ENCODE measurements at regions not wholly inside any gene's neighbourhood (a gene's known extent, or its start where the extent isn't known, plus 50 kb on each side); places are given as distances from the start of the nearest gene placed in this dataset.

- no peak for DNase-seq (ENCODE audit: low spot score)
Observed at GRCh38 chr4:136395212-136395722, 1137.0 kb downstream of the PCDH18 start.

GRCh38 chr4:136392576-136392975, 1139.7 kb downstream of the PCDH18 start:
- peak; percentile 23 for DNase-seq (ENCODE audit: low spot score)

GRCh38 chr4:136390824-136391223, 1141.5 kb downstream of the PCDH18 start:
- no peak for DNase-seq (ENCODE audit: low spot score)

DNA sequence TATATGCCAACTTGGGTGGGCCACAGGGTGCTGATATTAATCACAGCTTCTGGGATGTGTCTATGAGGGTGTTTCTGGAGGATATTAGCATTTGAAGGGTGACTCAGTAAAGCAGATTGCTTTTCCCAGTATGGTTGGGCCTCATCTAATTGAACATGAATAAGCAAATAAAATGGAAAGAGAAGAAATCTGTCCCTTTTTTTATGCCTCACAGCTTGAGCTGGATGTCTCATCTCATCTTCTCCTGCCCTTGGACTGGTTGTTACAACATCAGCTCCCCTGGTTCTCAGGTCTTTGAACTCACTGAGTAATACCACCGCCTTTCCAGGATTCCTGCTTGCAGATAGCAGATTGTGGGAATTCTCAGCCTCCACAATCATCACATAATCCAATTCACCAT, 1149.2 kb downstream of the PCDH18 start:
- DNase-seq (ENCODE audit: low spot score): no peak

DNA sequence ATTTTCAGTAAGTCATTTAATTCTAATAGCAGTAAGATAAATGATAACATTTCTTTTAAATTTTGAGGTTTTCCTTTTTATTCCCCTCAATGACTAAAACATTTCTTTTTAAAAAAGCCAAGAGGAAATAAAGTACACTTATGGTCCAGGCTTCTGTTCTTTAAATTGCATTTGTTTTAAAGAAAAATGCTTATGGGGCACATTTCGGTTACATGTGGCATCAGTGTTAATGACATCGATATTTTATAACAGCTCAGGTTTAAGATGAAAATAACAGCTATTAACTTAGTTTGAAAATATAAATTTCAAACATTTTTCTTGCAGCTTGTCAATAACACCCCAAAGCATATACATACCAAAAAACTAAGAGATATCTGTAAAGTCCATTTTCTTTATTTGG, 1161.1 kb downstream of the PCDH18 start:
- no peak for DNase-seq (ENCODE audit: low spot score)

DNA sequence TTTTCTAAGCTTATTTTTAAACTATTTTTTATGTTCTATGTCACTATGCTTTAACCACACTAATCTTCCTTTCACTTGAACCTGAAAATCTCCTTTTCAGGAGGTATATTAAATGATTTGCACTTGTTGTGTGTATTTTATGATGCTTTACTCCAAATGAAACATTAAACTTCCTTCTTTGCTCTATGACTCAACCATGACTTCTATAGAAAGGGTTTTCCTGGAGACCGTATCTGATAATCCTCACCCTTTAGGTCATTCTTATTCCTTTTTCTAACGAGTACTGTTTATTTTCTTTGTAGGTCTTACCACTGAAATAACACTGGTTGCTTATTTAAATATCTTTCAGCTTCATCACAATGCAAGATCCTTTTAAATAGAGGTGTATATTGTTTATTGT, 1163.2 kb downstream of the PCDH18 start:
- peak; percentile 5 for DNase-seq (ENCODE audit: low spot score)

DNA sequence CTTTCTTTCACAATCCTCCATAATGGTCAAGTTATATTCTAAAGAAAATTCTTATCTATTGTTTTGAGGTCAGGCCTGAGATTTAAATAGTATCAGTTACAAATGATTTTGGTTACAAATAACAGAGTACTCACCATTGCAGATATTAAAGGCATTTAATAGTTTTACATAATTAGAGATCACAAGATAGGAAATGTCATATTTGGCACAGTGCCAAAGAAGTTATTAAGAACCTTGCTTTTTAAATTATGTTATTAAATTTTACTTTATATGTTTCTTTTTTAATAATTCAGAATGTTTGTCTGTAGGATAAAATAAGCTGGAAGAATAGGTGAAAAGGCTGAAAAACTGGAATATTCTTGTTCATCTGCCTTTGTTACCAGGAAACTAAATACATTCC, 1174.7 kb downstream of the PCDH18 start:
- no peak for DNase-seq (ENCODE audit: low spot score)

DNA sequence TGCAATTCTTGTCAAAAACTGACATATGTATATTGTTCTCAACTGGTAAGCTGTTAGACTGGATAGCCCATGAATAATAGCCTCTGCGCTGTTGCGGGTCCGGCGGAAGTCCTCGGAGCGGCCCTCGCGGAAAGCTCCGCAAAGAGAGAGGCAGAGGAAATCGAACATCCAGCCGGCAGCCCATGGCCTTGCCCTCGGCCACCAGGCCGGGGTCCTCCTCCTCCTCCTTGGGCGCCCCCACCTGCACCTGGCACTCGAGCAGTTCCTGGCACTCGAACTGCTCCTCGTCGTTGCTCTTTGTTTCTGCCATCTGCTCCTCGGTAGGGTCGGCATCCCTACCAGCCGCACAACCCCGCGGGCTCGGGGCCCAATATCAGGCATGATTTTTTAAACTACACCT, 1176.3 kb downstream of the PCDH18 start:
- no peak for DNase-seq (ENCODE audit: low spot score)

DNA sequence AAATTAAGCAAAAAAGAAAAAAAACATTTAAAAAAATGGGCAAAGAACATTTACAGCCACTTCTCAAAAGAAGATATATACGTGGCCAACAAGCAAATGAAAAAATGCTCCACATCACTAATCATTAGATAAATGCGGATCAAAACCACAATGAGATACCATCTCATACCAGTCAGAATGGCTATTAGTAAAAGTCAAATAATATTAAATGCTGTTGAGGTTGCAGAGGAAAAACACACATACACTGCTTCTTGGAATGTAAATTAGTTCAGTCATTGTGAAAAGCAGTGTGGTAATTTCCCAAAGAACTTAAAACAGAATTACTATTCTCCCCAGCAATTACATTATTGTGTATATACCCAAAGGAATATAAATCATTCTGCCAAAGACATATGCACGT, 1189.0 kb downstream of the PCDH18 start:
- no peak for DNase-seq (ENCODE audit: low spot score)

DNA sequence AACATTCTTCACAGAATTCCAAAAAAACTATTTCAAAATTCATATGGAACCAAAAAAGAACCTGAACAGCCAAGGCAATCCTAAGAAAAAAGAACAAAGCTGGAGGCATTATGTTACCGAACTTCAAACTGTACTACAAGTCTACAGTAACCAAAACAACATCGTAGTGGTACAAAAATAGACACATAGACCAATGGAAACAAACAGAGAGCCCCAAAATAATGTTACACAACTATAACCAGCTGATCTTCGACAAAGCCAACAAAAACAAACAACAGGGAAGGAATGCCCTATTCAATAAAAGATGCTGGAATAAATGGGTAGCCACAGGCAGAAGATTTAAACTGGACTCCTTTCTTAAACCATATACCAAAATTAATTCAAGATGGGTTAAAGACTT, 1189.6 kb downstream of the PCDH18 start:
- no peak for DNase-seq (ENCODE audit: low spot score)

DNA sequence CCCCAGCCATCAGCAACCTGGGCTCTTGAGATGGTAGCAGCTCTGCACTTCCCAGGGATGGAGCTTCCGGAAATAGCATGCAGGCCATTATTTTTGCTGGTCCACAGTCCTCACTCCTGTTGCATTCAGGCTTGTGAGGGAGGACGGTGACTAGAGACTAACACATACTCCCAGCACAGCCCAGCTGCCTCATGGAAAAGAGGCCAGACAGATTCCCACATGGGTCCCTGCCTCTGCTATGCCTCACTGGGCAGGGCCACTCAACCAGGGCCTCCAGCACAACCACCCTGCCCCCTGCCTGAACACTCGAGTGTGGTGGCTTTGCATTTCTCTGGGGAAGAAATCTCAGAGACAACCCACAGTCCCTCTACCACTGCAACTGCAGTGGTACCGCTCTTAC, 1195.1 kb downstream of the PCDH18 start:
- DNase-seq (ENCODE audit: low spot score): no peak

GRCh38 chr4:136336479-136336878, 1195.8 kb downstream of the PCDH18 start:
- DNase-seq (ENCODE audit: low spot score): no peak

- DNase-seq (ENCODE audit: low spot score): no peak
Observed at GRCh38 chr4:136329042-136329662, 1203.1 kb downstream of the PCDH18 start.

DNA sequence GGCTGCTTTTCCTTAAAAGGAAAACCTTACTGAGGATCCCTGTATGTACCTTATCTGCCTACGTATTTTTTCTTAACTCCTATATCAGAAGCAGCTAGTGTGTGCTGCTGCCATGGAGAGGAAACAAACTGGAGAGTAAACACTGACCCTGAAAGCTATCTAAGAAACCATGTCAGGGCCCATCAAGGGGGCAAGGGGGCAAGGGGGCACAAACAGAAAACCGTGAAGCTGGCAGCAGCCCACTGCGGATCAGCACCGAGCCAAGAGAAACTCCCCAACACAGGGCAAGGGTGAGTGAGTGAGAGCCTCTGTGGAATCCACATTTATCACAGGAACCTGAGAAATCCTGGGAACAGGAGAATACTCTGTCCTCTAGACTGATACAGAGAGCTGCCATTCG, 1204.2 kb downstream of the PCDH18 start:
- DNase-seq (ENCODE audit: low spot score): no peak

- no peak for DNase-seq (ENCODE audit: low spot score)
Observed at GRCh38 chr4:136320465-136320813, 1211.9 kb downstream of the PCDH18 start.

DNA sequence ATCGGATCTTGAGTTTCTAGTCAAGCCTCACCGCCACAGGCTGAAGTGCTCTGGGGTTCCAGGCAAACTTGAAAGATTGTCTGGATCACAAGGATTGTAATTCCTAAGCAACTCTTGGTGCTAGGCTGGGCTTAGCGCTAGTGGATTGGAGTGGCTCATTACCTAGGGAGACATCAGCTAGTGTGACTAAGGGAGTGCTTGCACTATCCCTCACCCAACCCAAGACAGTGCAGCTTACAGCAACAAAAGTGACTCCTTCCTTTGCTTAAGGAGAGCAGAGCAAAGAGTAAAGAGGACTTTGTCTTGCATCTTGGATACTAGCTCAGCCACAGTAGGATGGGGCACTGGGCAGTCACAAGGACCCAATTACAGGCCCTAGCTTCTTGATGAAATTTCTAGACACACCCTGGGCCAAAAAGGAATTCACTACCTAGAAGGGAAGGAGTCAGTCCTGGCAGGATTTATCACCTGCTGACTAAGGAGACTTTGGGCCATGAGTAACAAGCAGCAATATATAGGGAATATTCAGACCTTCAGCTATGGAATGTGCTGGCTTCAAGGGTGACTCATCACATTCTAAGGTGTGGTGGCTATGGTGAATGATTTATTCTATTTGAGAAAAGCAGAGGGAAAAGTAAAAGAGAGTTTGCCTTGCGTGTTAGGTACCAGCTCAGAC, 1212.4 kb downstream of the PCDH18 start:
- no peak for DNase-seq (ENCODE audit: low spot score)

DNA sequence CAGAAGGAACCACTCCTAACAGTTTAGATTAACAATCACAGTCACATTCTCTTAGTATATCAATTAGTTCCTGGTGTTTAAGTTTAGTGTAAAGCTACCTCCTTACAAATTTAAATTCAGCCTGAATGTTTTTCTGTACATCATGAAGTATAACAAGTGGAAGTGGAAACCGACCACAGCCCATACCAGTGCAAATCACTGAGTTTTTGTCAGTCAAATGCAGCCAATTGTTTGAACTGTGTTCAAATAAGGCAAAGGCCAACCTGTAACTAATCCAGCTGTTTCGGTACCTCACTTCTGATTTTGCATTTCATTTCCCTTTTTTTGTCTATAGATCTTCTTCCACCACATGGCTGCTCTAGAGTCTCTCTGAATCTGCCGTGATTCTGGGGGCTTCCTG, 1215.3 kb downstream of the PCDH18 start:
- DNase-seq (ENCODE audit: low spot score): no peak

DNA sequence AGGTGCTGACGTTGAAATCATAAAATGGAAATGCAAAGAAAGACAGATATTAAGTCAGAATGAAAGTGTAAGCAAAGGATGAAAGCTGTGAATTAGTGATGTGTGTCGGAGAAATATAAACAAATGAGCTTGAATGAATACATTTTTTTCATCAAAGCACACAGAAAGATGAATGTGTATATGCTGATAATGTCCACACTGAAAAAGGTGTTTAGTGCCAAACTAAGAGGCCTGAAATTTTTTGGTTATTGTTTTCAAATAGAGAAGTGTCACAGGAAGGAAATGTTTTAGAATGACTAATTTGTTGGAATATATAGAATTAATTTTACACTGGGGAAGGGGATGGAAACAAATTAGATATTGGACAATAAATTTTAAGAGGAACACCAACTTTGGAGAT, 1217.6 kb downstream of the PCDH18 start:
- no peak for DNase-seq (ENCODE audit: low spot score)

GRCh38 chr4:136311774-136312173, 1220.5 kb downstream of the PCDH18 start:
- no peak for DNase-seq (ENCODE audit: low spot score)

- DNase-seq (ENCODE audit: low spot score): no peak
Observed at GRCh38 chr4:136307765-136308164, 1224.5 kb downstream of the PCDH18 start.

DNA sequence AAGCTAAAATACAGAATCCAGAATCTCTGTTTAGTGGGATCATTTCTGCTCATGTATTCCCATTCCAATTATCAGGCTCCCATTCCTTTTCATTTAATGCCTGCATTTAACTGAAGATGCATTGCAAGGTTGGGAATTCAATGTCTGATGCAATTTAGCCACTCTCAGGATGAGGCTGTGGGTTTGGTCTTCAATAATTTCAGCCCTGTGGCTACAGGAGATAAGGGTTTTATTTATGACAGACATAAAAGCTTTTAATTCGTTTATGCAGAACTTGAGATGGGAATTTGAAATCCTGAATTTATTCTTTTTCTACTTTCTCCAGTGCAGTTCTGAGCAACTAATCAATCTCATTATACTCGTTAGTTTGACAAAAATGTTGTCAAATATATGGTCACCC, 1225.9 kb downstream of the PCDH18 start:
- no peak for DNase-seq (ENCODE audit: low spot score)

DNA sequence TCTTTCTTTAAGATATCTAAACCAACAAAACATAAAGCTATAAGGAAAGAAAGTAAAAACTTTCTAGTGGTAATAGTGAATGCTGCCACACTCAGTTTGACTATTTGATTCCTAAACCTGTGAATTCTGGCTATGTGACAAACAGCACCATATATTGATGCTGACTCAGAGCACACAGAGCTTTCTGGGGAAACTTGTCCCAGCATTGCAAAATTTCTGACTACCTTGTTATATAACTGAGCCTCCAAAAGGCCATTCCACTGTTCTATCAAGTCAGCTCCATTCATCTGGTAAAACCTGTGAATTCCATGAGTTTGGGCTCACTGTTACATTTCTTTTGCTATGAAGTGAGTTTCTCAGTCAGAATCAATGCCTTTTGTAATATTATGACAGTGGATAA, 1229.7 kb downstream of the PCDH18 start:
- DNase-seq (ENCODE audit: low spot score): no peak

GRCh38 chr4:136301749-136302495, 1230.4 kb downstream of the PCDH18 start:
- DNase-seq (ENCODE audit: low spot score): no peak

All from hepatic stellate cell (primary cell).